H1 (cell line): ENCODE measurements at regions not wholly inside any gene's neighbourhood (a gene's known extent, or its start where the extent isn't known, plus 50 kb on each side); places are given as distances from the start of the nearest gene placed in this dataset.

Experiments
- CTCF ChIA-PET: fragments of 300-600 bp; sonication (Branson Sonifier 250); formaldehyde crosslinking; loops from one replicate; lab custom pipeline; 2021; ENCODE audit not compliant: partially characterized antibody; lab: Charles Lee
- POLR2A ChIA-PET: fragments of 300-600 bp; sonication (Branson Sonifier 250); formaldehyde crosslinking; loops from one replicate; lab custom pipeline; 2021; ENCODE audit warnings: inconsistent platforms; ENCODE audit not compliant: partially characterized antibody; lab: Charles Lee
- DNase-seq, 2 experiments: peaks; one replicate each; pipeline versions ENCODE4 v3.0.0 to v3.0.0-alpha.2; 2010 to 2022; ENCODE audit warnings: low spot score in 2 of 2, low read depth in 1 of 2, mixed read lengths in 1 of 2
- FAIRE-seq: peaks from 2 replicates; lab custom pipeline; 2011; peaks lifted over from hg19 to GRCh38; lab: Jason Lieb, UNC
- H2AFZ ChIP-seq: 2 replicates; pipeline ENCODE4 v1.8.1; 2012; ENCODE audit warnings: low read length, inconsistent platforms
- H2AK5ac ChIP-seq: 2 replicates; pipeline ENCODE4 v1.6.1; 2013; ENCODE audit warnings: low read depth, low read length
- H2BK120ac ChIP-seq: replicated peaks from 2 replicates; pipeline ENCODE3; 2013; ENCODE audit warnings: low read depth, low read length, inconsistent platforms
- H2BK12ac ChIP-seq: 2 replicates; pipeline ENCODE4 v1.6.1; 2013; ENCODE audit warnings: low read depth, low read length
- H2BK15ac ChIP-seq: 2 replicates; pipeline ENCODE4 v1.6.1; 2013; ENCODE audit warnings: low read length
- H2BK20ac ChIP-seq: 2 replicates; pipeline ENCODE4 v1.6.1; 2013; ENCODE audit warnings: low read length
- H2BK5ac ChIP-seq: 2 replicates; pipeline ENCODE4 v1.6.1; 2013; ENCODE audit warnings: low read depth, low read length
- H3K14ac ChIP-seq: 2 replicates; pipeline ENCODE4 v1.6.1; 2013; ENCODE audit warnings: inconsistent platforms; ENCODE audit not compliant: insufficient read length
- H3K18ac ChIP-seq: 2 replicates; pipeline ENCODE4 v1.6.1; 2013; ENCODE audit warnings: low read length; ENCODE audit errors: extremely low read depth
- H3K23ac ChIP-seq: 2 replicates; pipeline ENCODE4 v1.6.1; 2013; ENCODE audit warnings: inconsistent platforms; ENCODE audit not compliant: insufficient read length
- H3K23me2 ChIP-seq: 2 replicates; pipeline ENCODE4 v1.6.1; 2013; ENCODE audit warnings: low read depth, low read length
- H3K27ac ChIP-seq: 2 replicates; pipeline ENCODE4 v1.6.1; 2011; ENCODE audit warnings: low read depth, low read length, inconsistent platforms
- H3K27me3 ChIP-seq, 4 experiments: replicated peaks in 1 of 4; 1 replicate in 1 of 4; 2 replicates in 3 of 4; pipeline versions ENCODE4 v1.6.1 to v1.8.1; 2011 to 2013; ENCODE audit warnings: low read length in 3 of 4, mild to moderate bottlenecking in 3 of 4, inconsistent platforms in 2 of 4, mixed read lengths in 2 of 4, moderate library complexity in 1 of 4; ENCODE audit not compliant: control insufficient read depth in 3 of 4, insufficient read depth in 3 of 4; ENCODE audit errors: extremely low read depth in 1 of 4
- H3K36me3 ChIP-seq, 4 experiments: 2 replicates each; pipeline versions ENCODE4 v1.6.1 to v1.8.1; 2011 to 2013; ENCODE audit warnings: mild to moderate bottlenecking in 4 of 4, low read length in 3 of 4, moderate library complexity in 2 of 4, control low read depth in 1 of 4, inconsistent platforms in 1 of 4; ENCODE audit not compliant: insufficient read depth in 4 of 4, control insufficient read depth in 2 of 4
- H3K4ac ChIP-seq: replicated peaks from 2 replicates; pipeline ENCODE3; 2013; ENCODE audit warnings: low read length, low read depth, mixed read lengths, inconsistent platforms; ENCODE audit not compliant: insufficient read length
- H3K4me1 ChIP-seq, 4 experiments: replicated peaks in 1 of 4; 1 replicate in 1 of 4; 2 replicates in 3 of 4; pipeline versions ENCODE4 v1.6.1 to v1.8.1; 2011 to 2013; ENCODE audit warnings: low read length in 3 of 4, inconsistent platforms in 2 of 4, mixed read lengths in 1 of 4; ENCODE audit not compliant: insufficient read depth in 4 of 4, control insufficient read depth in 3 of 4
- H3K4me2 ChIP-seq, 2 experiments: 2 replicates each; pipeline versions ENCODE4 v1.6.1 to v1.8.1; 2011 to 2013; ENCODE audit warnings: low read depth in 2 of 2, low read length in 2 of 2, control low read depth in 1 of 2, inconsistent platforms in 1 of 2, mild to moderate bottlenecking in 1 of 2; ENCODE audit not compliant: insufficient read depth in 1 of 2
- H3K4me3 ChIP-seq, 4 experiments: fragments of 200-600, 300-600 bp in 1 of 4; sonication (generic), shearing (Covaris generic), sonication (Bioruptor Twin) in 1 of 4; 2 replicates each; pipeline versions ENCODE4 v1.5.1 to v1.8.1; 2011 to 2016; ENCODE audit warnings: low read length in 4 of 4, low read depth in 3 of 4, control low read depth in 2 of 4, inconsistent platforms in 2 of 4, mild to moderate bottlenecking in 2 of 4, mixed read lengths in 1 of 4, moderate library complexity in 1 of 4; ENCODE audit not compliant: insufficient read depth in 2 of 4; ENCODE audit errors: extremely low read depth in 1 of 4
- H3K56ac ChIP-seq: replicated peaks from 2 replicates; pipeline ENCODE3; 2013; ENCODE audit warnings: low read depth, mild to moderate bottlenecking, mixed read lengths, low read length, inconsistent platforms; ENCODE audit not compliant: insufficient read length
- H3K79me1 ChIP-seq: 2 replicates; pipeline ENCODE4 v1.6.1; 2013; ENCODE audit warnings: low read depth, low read length, control low read depth
- H3K79me2 ChIP-seq, 2 experiments: 2 replicates each; pipeline versions ENCODE4 v1.6.1 to v1.8.1; 2012 to 2013; ENCODE audit warnings: low read length in 2 of 2, mild to moderate bottlenecking in 2 of 2, inconsistent platforms in 1 of 2; ENCODE audit not compliant: insufficient read depth in 2 of 2, control insufficient read depth in 1 of 2
- H3K9ac ChIP-seq, 4 experiments: replicated peaks in 1 of 4; 1 replicate in 1 of 4; 2 replicates in 3 of 4; pipeline versions ENCODE4 v1.6.1 to v1.8.1; 2011 to 2013; ENCODE audit warnings: low read depth in 3 of 4, low read length in 3 of 4, control low read depth in 2 of 4, mild to moderate bottlenecking in 2 of 4, moderate library complexity in 2 of 4, inconsistent platforms in 1 of 4; ENCODE audit errors: extremely low read depth in 1 of 4
- H3K9me3 ChIP-seq, 2 experiments: 2 replicates each; pipeline versions ENCODE4 v1.6.1 to v1.8.1; 2012 to 2013; ENCODE audit warnings: mild to moderate bottlenecking in 2 of 2, moderate library complexity in 2 of 2, control low read depth in 1 of 2, inconsistent platforms in 1 of 2, low read depth in 1 of 2, low read length in 1 of 2, mixed read lengths in 1 of 2; ENCODE audit not compliant: insufficient read depth in 2 of 2
- H4K20me1 ChIP-seq, 2 experiments: replicated peaks in 1 of 2; 2 replicates each; pipeline versions ENCODE3 to v1.8.1; 2011 to 2013; ENCODE audit warnings: inconsistent platforms in 2 of 2, low read length in 2 of 2, mild to moderate bottlenecking in 1 of 2; ENCODE audit not compliant: insufficient read depth in 2 of 2, control insufficient read depth in 1 of 2
- H4K5ac ChIP-seq: 2 replicates; pipeline ENCODE4 v1.6.1; 2013; ENCODE audit warnings: low read length, low read depth, mixed read lengths, inconsistent platforms; ENCODE audit not compliant: insufficient read length
- H4K8ac ChIP-seq: 2 replicates; pipeline ENCODE4 v1.8.0; 2013; ENCODE audit warnings: mild to moderate bottlenecking, moderate library complexity, low read length, inconsistent platforms; ENCODE audit not compliant: insufficient read depth; ENCODE audit errors: extremely low read depth
- H4K91ac ChIP-seq: replicated peaks from 2 replicates; pipeline ENCODE3; 2013; ENCODE audit warnings: low read length, mixed read lengths, inconsistent platforms; ENCODE audit not compliant: insufficient read length
- BACH1 ChIP-seq: IDR thresholded peaks from 2 replicates; pipeline ENCODE4 v1.6.1; 2012; ENCODE audit warnings: low read length, improper control_type of control experiment
- GABPA ChIP-seq: IDR thresholded peaks from 2 replicates; pipeline ENCODE4 v1.6.1; 2011; ENCODE audit warnings: mild to moderate bottlenecking, low read length, moderate library complexity, borderline replicate concordance; ENCODE audit not compliant: insufficient read depth
- MAFK ChIP-seq: IDR thresholded peaks from 2 replicates; pipeline ENCODE4 v1.6.1; 2012; ENCODE audit warnings: low read depth, mild to moderate bottlenecking, improper control_type of control experiment, low read length
- WGBS, 2 experiments: shearing (Covaris generic) in 1 of 2; methylation state at CpG; one replicate each; pipeline versions ENCODE4 v1.1.6 to v1.1.7; 2013 to 2015; ENCODE audit warnings: low lambda C conversion rate in 2 of 2, mixed read lengths in 2 of 2, inconsistent platforms in 1 of 2, low coverage in 1 of 2, missing lambda C conversion rate in 1 of 2; ENCODE audit not compliant: insufficient replicate concordance in 2 of 2, insufficient coverage in 1 of 2, insufficient read length in 1 of 2; ENCODE audit errors: extremely low coverage in 1 of 2, missing lambda C conversion rate in 1 of 2; 5-methylcytosine and 5-hydroxymethylcytosine counted together

- TF ChIP-seq MAFK = peak; percentile 53; the same call in 1 of the 2 replicates
- no peak for TF ChIP-seq GABPA
- TF ChIP-seq BACH1 = peak; percentile 77
- no peak overlapping the region for H3K4me2 ChIP-seq
- H3K9me3 ChIP-seq = no peaks in the 10 kb centered on the region
- 0 out of 2 replicates have a peak overlapping the region, but pooled peaks have one; percentile 0 for H2BK5ac ChIP-seq
- no peak overlapping the region for H2BK15ac ChIP-seq
- WGBS, 2 experiments = 74% methylated on average over 5 of the region's 5 CpGs; no CpG with 5 or more reads in 1 of the 2 experiments
- H4K91ac ChIP-seq = no peak overlapping the region
- no peak overlapping the region for H4K5ac ChIP-seq
- no peaks in the 10 kb centered on the region for H3K36me3 ChIP-seq
- H2AFZ ChIP-seq = peak overlapping the region; percentile 54; the same call in 1 of the 2 replicates
- no peak overlapping the region for H2AK5ac ChIP-seq
- no peak overlapping the region for H4K8ac ChIP-seq
- peak overlapping the region; percentile 52; the same call in 1 of the 2 replicates for H2BK12ac ChIP-seq
- H4K20me1 ChIP-seq = no peaks in the 10 kb centered on the region
- H3K79me1 ChIP-seq = no peaks in the 10 kb centered on the region; the same call in 1 of the 2 replicates
- FAIRE-seq (no peak), DNase-seq (no peak)
- no peak overlapping the region for H3K23ac ChIP-seq
- no peak overlapping the region for H3K4ac ChIP-seq
- no peak overlapping the region for H3K4me3 ChIP-seq
- H3K56ac ChIP-seq = no peak overlapping the region
- H3K23me2 ChIP-seq = no peaks in the 10 kb centered on the region; the same call in 1 of the 2 replicates
- ChIA-PET CTCF (interaction anchor here (0.9 to 6.7 kb wide), 4 partner anchors 7 to 641 kb away, joined by 3 to 63 read pairs (median 3); no protein-coding TSS in a partner anchor), POLR2A (no interaction called here)
- no peaks in the 10 kb centered on the region for H3K79me2 ChIP-seq
- no peak overlapping the region for H3K14ac ChIP-seq
- H3K18ac ChIP-seq = no peak overlapping the region
- peaks cover 0 to 1% (median 0%) of the 10 kb centered on the region in 4 experiments; a peak in 1 of 7 replicates for H3K27me3 ChIP-seq
- H3K4me1 ChIP-seq = peaks cover 0 to 7% (median 3%) of the 10 kb centered on the region in 4 experiments; a peak in 5 of 7 replicates
- H2BK20ac ChIP-seq = no peak overlapping the region
- H3K9ac ChIP-seq = no peak overlapping the region
- H3K27ac ChIP-seq = no peak overlapping the region
- no peak overlapping the region for H2BK120ac ChIP-seq
These were observed 116.9 kb upstream of the SNX19 start for GRCh38 chr11:131033151-131033651.
